Right ventricle myocardium inferior (tissue), 1 donor: ENCODE measurements at regions not wholly inside any gene's neighbourhood (a gene's known extent, or its start where the extent isn't known, plus 50 kb on each side); places are given as distances from the start of the nearest gene placed in this dataset.
A peak's percentile ranks its signal among the peaks of the same experiment; 100 is the strongest.
"Not testable (repeated sequence)": the region's sequence is repeated elsewhere in the genome, so short reads cannot be mapped to it uniquely, and the experiment has no call there.

Experiments used
- ATAC-seq: fragments of 200-7000 bp; cut with Tn5 transposase; one replicate; pipeline ENCODE4 v1.9.1; 2020; ENCODE audit warnings: mild to moderate bottlenecking, moderate library complexity
- DNase-seq: peaks from one replicate; pipeline ENCODE4 v3.0.0; 2021; ENCODE audit errors: missing footprints
- intact Hi-C: fragments of 100-400 bp; cut with DNase I; formaldehyde crosslinking; loops from one replicate; pipeline ENCODE4 v1.11.0; 2022
- donor health status: DM: no; HTN: yes; CAD: no; lungs with severe emphysema.

GRCh38 chr5:135279328-135279727, 119.7 kb downstream of the MACROH2A1 start:
- ATAC-seq (no peak), DNase-seq (no peak)
- intact Hi-C loops = no loop called here

- intact Hi-C loops = no loop called here
- DNase-seq (no peak), ATAC-seq (no peak)
Measured at GRCh38 chr5:135276151-135276550, 122.9 kb downstream of the MACROH2A1 start.

GRCh38 chr5:135273212-135273611, 125.8 kb downstream of the MACROH2A1 start:
- intact Hi-C loops = no loop called here
- ATAC-seq (no peak), DNase-seq (no peak)

- intact Hi-C loops = no loop called here
- ATAC-seq = no peak
- no peak for DNase-seq
Measured at GRCh38 chr5:135272311-135272805, 126.7 kb downstream of the MACROH2A1 start.

GRCh38 chr5:135271533-135272310, 127.3 kb downstream of the MACROH2A1 start:
- ATAC-seq = no peak
- intact Hi-C loops = no loop called here
- DNase-seq = no peak

- intact Hi-C loops = no loop called here
- DNase-seq (no peak), ATAC-seq (no peak)
Measured at GRCh38 chr5:135269931-135270421, 129.1 kb downstream of the MACROH2A1 start.

DNA sequence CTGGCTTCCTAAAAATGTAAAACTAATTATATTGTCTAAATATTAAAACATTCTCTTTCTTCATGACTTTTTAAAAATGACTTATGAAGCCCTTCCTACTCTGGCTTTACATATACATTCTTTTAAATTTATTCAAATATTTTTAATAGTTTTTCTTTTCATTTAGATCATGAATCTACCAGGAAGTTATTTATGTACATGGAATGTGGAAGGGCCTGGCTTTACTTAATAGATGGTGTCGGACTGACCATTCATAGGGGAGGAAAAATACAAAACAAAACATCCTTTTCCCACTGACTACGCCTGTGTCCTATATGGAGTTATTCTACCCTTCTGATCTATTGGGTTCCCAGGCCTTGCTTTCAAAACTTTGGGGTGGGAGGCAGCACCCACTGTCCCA, 129.8 kb downstream of the MACROH2A1 start:
- intact Hi-C loops = no loop called here
- no peak for DNase-seq
- no peak for ATAC-seq

DNA sequence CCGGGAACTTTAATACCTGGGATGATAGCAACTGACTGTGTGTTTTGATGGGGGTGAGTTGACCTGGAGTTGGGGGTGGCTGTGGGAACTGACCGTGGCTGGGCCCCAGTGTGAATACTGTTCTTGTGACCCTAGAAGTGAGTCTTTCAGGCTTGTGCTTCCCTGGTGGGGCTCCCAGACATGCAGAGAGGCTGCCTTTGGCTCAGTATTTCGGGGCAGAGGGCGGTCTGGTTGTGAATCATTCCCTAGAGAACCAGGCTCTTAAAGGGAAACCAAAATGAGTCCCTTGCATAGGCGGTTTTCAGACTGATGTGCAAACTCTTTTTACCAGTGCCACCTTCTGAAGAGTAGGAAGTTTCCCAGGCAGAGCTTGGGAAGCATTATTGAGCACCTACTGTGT, 132.1 kb downstream of the MACROH2A1 start:
- DNase-seq (no peak), ATAC-seq (no peak)
- intact Hi-C loops = no loop called here

GRCh38 chr5:135266303-135266635, 132.8 kb downstream of the MACROH2A1 start:
- no peak for ATAC-seq
- intact Hi-C loops = no loop called here
- no peak for DNase-seq

DNA sequence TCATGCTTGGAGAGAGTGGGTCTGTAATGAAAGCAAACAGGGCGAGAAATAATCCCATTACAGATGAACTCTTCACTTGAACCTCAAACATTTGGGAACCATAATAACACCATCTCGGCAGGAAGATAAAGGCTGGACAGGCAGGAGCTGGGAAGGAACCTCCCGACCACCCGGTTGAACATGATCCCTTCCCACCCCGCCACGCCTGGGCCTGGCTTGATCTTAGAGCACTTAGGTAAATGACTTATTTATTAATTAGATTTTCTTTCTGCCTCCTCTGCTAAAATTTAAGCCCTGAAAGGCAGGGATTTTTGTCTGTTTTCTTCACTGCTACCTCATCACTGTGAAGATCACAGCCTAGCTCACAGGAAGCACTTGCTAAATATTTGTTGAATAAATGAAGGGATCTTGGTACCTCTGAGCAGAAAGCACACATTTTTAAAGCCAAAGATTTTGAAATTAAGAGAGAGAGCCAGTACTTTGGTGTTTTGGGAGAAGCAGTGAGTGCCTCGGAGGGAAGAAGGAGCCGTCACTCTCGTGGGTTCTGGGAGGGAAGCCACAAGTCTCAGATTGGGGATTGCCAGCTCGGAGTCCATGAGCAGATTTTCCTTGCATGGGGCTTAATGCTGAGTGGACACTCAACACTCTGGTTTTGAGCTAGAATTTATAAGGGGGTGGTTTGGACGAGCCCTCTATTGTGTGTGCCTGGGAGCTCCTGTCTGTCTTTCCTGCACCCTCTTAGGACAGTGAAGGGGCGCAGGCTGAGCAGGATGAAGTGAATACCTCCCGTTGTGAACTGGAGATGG, 133.3 kb downstream of the MACROH2A1 start:
- ATAC-seq (peak; percentile 44), DNase-seq (no peak)
- intact Hi-C loops = no loop called here

- DNase-seq = no peak
- intact Hi-C loops = no loop called here
- ATAC-seq = no peak
Measured at GRCh38 chr5:135264451-135265440, 134.3 kb downstream of the MACROH2A1 start.

DNA sequence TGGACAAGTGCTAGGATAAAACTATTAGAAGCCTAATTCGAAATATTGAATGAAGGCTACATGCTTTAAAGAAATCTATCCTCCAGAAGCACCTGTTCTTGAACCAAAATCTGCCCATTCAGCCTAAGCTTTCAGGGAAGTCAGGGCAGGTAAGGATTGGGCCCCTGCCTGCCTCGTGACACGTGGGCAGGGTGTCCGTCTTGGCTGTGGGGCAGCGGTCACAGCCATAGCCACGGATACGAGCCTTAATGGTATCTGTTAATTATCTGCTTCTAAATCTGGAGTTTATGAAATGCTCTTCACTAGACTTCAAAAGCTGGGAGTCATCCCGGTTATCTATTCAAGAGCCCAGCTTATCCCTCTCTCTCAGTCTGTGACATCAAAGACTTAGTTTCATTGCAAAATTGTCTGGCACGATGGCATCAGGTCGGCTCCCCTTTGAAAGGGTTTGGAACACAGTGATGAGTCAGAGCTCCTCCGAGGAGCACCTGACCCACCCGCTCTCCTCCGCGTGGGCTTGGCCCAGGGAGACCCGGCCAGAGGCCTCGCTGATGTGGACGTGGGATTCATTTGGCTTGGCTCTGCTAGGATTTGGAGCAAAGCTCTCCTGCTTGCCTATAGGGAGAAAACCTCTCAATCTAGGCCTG, 135.9 kb downstream of the MACROH2A1 start:
- ATAC-seq = no peak
- no peak for DNase-seq
- intact Hi-C loops = no loop called here

GRCh38 chr5:135262364-135262763, 136.7 kb downstream of the MACROH2A1 start:
- ATAC-seq (no peak), DNase-seq (no peak)
- intact Hi-C loops = no loop called here

DNA sequence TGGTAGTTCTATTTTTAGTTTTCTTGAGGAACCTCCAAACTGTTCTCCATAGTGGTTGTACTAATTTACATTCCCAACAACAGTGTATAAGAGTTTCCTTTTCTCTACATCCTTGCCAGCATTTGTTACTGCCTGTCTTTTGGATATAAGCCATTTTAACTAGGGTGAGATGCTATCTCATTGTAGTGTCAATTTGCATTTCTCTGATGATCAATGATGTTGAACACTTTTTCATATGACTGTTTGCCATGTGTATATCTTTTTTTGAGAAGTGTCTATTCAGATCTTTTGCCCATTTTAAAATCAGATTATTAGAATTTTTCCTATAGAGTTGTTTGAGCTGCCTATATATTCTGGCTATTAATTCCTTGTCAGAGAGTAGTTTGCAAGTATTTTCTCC, 138.9 kb downstream of the MACROH2A1 start:
- DNase-seq, ATAC-seq, intact Hi-C loops: not testable (repeated sequence)

- ATAC-seq = peak; percentile 52
- intact Hi-C loops = no loop called here
Measured at GRCh38 chr5:135255461-135256178, 143.4 kb downstream of the MACROH2A1 start.

GRCh38 chr5:135254183-135254582, 144.8 kb downstream of the MACROH2A1 start:
- DNase-seq = no peak
- intact Hi-C loops = no loop called here
- no peak for ATAC-seq

More at GRCh38 chr5:135255461-135256178, 143.4 kb downstream of the MACROH2A1 start:
- no peak for DNase-seq

- no peak for ATAC-seq
- intact Hi-C loops = no loop called here
- no peak for DNase-seq
Measured at GRCh38 chr5:135253601-135254178, 145.3 kb downstream of the MACROH2A1 start.
